Testis (tissue), 2 donors: ENCODE measurements at regions not wholly inside any gene's neighbourhood (a gene's known extent, or its start where the extent isn't known, plus 50 kb on each side); places are given as distances from the start of the nearest gene placed in this dataset.

ENCODE experiments used
- CTCF ChIP-seq, 3 experiments: fragments of 450-650 bp in 2 of 3; fragments of 200-600 bp in 1 of 3; sonication (generic) in 1 of 3; IDR thresholded peaks; one replicate each; pipeline ENCODE4 v1.5.1; 2016 to 2019; ENCODE audit warnings: antibody characterized with exemption in 3 of 3, mild to moderate bottlenecking in 2 of 3, moderate library complexity in 1 of 3
- POLR2A ChIP-seq: fragments of 450-650 bp; IDR thresholded peaks from one replicate; pipeline ENCODE4 v1.6.1; 2017; ENCODE audit warnings: antibody characterized with exemption, mild to moderate bottlenecking, moderate library complexity

DNA sequence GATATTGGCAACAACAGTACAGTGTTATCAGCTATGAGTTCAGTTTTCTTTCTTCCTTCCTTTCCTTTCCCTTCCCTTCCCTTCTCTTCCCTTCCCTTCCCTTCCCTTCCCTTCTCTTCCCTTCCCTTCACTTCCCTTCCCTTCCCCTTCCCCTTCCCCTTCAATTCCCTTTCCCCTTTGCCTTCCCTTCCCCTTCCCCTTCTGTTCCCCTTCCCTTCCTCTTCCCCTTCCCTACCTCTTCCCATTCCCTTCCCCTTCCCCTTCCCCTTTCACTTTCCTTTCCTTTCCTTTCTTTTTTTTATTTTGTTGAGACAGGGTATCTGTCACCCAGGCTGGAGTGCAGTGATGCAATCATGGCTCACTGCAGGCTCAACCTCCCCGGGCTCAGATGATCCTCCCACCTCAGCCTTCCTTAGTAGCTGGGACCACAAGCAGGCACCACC lies 72.3 kb upstream of the CAPZB start:
- no peak for TF ChIP-seq CTCF (IDR thresholded peaks at IDR 0.05)
- no peak for TF ChIP-seq POLR2A
